ENCODE measurements at regions not wholly inside any gene's neighbourhood (a gene's known extent, or its start where the extent isn't known, plus 50 kb on each side); places are given as distances from the start of the nearest gene placed in this dataset.

GRCh38 chr9:20032413-20033006 lies 243.7 kb upstream of the SLC24A2 start:
- Histone ChIP-seq H3K27me3 (no peaks in the 10 kb centered on the region), H3K36me3 (no peaks in the 10 kb centered on the region), H3K4me1 (ENCODE audit: low read depth) (no peaks in the 10 kb centered on the region), H3K9me3 (ENCODE audit: low read depth) (no peaks in the 10 kb centered on the region), H3K4me3 (no peak overlapping the region), H3K27ac (no peak overlapping the region)
- DNase-seq (ENCODE audit: low read depth in 1 of 2, low spot score in 1 of 2): no peak
- TF ChIP-seq, protein P1, sequence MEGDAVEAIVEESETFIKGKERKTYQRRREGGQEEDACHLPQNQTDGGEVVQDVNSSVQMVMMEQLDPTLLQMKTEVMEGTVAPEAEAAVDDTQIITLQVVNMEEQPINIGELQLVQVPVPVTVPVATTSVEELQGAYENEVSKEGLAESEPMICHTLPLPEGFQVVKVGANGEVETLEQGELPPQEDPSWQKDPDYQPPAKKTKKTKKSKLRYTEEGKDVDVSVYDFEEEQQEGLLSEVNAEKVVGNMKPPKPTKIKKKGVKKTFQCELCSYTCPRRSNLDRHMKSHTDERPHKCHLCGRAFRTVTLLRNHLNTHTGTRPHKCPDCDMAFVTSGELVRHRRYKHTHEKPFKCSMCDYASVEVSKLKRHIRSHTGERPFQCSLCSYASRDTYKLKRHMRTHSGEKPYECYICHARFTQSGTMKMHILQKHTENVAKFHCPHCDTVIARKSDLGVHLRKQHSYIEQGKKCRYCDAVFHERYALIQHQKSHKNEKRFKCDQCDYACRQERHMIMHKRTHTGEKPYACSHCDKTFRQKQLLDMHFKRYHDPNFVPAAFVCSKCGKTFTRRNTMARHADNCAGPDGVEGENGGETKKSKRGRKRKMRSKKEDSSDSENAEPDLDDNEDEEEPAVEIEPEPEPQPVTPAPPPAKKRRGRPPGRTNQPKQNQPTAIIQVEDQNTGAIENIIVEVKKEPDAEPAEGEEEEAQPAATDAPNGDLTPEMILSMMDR (IDR thresholded peaks at IDR 0.05; ENCODE audit: low read depth, low read length): no peak

DNA sequence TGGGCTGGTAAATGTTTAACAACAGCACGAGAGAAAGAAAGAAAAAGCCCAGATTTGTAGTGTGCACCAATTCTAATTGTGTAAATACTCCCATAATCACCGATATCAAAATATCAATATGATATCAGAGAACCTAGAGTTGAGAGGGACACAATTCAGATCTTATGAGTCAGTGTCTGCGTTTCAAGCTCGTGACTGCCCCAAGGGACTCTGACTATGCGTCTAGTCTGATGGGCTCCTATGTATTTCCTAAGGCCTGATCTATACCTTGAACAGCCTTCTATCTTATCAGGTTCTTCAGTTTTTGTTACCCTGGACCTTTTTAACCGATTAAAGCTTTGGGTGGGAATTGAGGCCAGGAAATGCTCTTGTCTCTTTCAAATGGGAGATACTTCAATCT lies 243.0 kb upstream of the SLC24A2 start:
- Histone ChIP-seq H3K9me3 (ENCODE audit: low read depth) (no peaks in the 10 kb centered on the region), H3K27me3 (no peaks in the 10 kb centered on the region), H3K27ac (no peak overlapping the region), H3K36me3 (no peaks in the 10 kb centered on the region), H3K4me1 (ENCODE audit: low read depth) (no peaks in the 10 kb centered on the region), H3K4me3 (no peak overlapping the region)
- TF ChIP-seq, protein P1 (IDR thresholded peaks at IDR 0.05; ENCODE audit: low read depth, low read length): no peak
- no peak for DNase-seq (ENCODE audit: low read depth in 1 of 2, low spot score in 1 of 2)

DNA sequence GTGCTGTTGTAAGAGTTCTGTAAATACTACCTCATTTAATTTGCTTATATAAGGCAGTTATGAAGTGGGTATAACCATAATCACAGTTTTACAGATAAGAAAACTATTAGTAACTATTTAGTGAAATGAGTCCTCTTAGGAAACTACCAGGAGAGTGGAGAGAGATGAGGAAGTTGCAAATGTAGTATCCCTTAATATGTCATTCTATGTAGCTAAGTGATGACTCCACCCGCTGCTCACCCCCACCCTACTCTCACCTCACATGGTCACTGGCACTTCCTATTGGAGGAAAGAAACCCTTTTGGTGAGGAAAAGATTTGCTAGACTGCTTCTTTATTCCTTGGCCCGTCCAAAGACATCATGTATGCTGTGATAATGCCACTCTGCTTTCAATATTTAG lies 241.8 kb upstream of the SLC24A2 start:
- Histone ChIP-seq H3K27me3 (no peaks in the 10 kb centered on the region), H3K9me3 (ENCODE audit: low read depth) (no peaks in the 10 kb centered on the region), H3K36me3 (no peaks in the 10 kb centered on the region), H3K4me3 (no peak overlapping the region), H3K4me1 (ENCODE audit: low read depth) (no peaks in the 10 kb centered on the region), H3K27ac (no peak overlapping the region)
- no peak for DNase-seq (ENCODE audit: low read depth in 1 of 2, low spot score in 1 of 2)
- TF ChIP-seq, protein P1 (IDR thresholded peaks at IDR 0.05; ENCODE audit: low read depth, low read length): no peak

DNA sequence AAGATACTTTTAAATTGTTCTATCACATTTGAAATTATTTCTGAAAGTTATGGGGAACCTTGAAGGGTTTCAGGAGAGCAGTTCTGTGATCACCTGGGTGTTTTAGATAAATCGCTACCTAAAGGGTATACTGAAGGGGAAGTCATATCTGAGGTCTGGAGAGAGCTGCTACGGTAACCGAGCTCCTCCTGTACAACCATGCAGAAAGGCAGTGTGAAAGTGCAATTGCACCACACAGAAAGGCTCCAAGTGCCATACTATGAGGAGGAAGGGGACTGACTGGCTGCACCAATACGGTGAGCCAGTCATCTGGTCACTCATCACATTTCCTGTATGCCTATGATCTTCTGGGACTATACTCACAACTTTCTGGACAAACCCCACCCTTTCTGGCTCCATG lies 241.4 kb upstream of the SLC24A2 start:
- Histone ChIP-seq H3K4me3 (no peak overlapping the region), H3K9me3 (ENCODE audit: low read depth) (no peaks in the 10 kb centered on the region), H3K27me3 (no peaks in the 10 kb centered on the region), H3K27ac (no peak overlapping the region), H3K4me1 (ENCODE audit: low read depth) (no peaks in the 10 kb centered on the region), H3K36me3 (no peaks in the 10 kb centered on the region)
- no peak for DNase-seq (ENCODE audit: low read depth in 1 of 2, low spot score in 1 of 2)
- TF ChIP-seq, protein P1 (IDR thresholded peaks at IDR 0.05; ENCODE audit: low read depth, low read length): no peak

- TF ChIP-seq, protein P1 (IDR thresholded peaks at IDR 0.05; ENCODE audit: low read depth, low read length): no peak
These were observed 240.0 kb upstream of the SLC24A2 start for GRCh38 chr9:20028849-20029231.

More at GRCh38 chr9:20028849-20029231, 240.0 kb upstream of the SLC24A2 start:
- no peaks in the 10 kb centered on the region for H3K9me3 ChIP-seq (ENCODE audit: low read depth)
- H3K36me3 ChIP-seq: no peaks in the 10 kb centered on the region
- H3K4me1 ChIP-seq (ENCODE audit: low read depth): peaks cover 5% of the 10 kb centered on the region
- H3K4me3 ChIP-seq: no peak overlapping the region
- no peak overlapping the region for H3K27ac ChIP-seq
- H3K27me3 ChIP-seq: no peaks in the 10 kb centered on the region
- DNase-seq (ENCODE audit: low read depth in 1 of 2, low spot score in 1 of 2): no peak
